ENCODE measurements at regions not wholly inside any gene's neighbourhood (a gene's known extent, or its start where the extent isn't known, plus 50 kb on each side); places are given as distances from the start of the nearest gene placed in this dataset.

DNA sequence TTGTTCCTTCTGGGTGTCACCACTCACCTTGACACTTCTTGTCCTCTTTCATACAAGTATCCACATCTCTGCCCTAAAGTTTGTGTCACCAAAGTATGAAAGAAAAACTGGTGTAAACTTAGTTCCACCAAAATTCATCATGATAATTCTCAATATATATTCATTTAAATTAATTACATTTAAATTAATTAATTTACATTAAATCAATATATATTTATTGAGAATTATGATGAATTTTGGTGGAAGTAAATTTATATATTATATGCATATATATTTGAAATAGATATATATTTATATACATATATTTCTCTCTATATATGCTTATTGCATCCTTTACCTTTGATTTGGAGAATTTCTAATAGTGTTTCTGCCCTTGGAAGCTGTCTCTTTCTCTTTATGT is 828.3 kb downstream of the PDCD6IP start:
- peaks cover 11% of the 10 kb centered on the region for H3K9me3 Mint-ChIP-seq (ENCODE audit: low read depth)
- no peak overlapping the region for H3K27ac Mint-ChIP-seq (ENCODE audit: unreplicated experiment)
- no peak for DNase-seq (ENCODE audit: low spot score)
- no peak overlapping the region for H3K4me3 Mint-ChIP-seq (ENCODE audit: unreplicated experiment)
- H3K27me3 Mint-ChIP-seq (ENCODE audit: low read depth) = peaks cover 2% of the 10 kb centered on the region
- TF ChIP-seq, protein P1, sequence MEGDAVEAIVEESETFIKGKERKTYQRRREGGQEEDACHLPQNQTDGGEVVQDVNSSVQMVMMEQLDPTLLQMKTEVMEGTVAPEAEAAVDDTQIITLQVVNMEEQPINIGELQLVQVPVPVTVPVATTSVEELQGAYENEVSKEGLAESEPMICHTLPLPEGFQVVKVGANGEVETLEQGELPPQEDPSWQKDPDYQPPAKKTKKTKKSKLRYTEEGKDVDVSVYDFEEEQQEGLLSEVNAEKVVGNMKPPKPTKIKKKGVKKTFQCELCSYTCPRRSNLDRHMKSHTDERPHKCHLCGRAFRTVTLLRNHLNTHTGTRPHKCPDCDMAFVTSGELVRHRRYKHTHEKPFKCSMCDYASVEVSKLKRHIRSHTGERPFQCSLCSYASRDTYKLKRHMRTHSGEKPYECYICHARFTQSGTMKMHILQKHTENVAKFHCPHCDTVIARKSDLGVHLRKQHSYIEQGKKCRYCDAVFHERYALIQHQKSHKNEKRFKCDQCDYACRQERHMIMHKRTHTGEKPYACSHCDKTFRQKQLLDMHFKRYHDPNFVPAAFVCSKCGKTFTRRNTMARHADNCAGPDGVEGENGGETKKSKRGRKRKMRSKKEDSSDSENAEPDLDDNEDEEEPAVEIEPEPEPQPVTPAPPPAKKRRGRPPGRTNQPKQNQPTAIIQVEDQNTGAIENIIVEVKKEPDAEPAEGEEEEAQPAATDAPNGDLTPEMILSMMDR (IDR thresholded peaks at IDR 0.05) = no peak
- H3K36me3 Mint-ChIP-seq (ENCODE audit: low read depth) = peaks cover 3% of the 10 kb centered on the region
- no peaks in the 10 kb centered on the region for H3K4me1 Mint-ChIP-seq (ENCODE audit: low read depth)

DNA sequence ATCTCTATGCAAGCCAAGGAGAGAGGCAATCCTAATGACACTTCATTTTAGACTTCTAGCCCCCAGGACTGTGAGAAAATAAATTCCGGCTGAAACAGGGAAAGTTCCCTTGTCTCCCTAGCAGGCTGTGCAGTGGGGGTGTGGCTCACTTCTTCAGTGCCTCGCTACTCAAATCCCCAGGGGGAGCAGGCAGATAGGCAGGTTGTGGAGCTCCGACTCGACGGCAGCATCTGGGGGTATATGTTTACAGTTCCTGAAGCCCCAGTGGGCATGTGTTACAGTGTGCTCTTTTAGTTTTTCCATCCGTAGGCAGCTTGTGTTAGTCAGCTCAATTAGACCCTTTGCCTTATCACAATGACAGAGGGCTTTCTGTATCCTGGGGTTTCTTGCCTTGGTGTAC is 836.5 kb downstream of the PDCD6IP start:
- TF ChIP-seq, protein P1 (IDR thresholded peaks at IDR 0.05) = no peak
- Mint-ChIP-seq H3K4me1 (ENCODE audit: low read depth) (peaks cover 2% of the 10 kb centered on the region), H3K9me3 (ENCODE audit: low read depth) (no peaks in the 10 kb centered on the region), H3K36me3 (ENCODE audit: low read depth) (no peaks in the 10 kb centered on the region), H3K27me3 (ENCODE audit: low read depth) (peaks cover 7% of the 10 kb centered on the region), H3K27ac (ENCODE audit: unreplicated experiment) (no peak overlapping the region), H3K4me3 (ENCODE audit: unreplicated experiment) (no peak overlapping the region)
- DNase-seq (ENCODE audit: low spot score) = no peak

DNA sequence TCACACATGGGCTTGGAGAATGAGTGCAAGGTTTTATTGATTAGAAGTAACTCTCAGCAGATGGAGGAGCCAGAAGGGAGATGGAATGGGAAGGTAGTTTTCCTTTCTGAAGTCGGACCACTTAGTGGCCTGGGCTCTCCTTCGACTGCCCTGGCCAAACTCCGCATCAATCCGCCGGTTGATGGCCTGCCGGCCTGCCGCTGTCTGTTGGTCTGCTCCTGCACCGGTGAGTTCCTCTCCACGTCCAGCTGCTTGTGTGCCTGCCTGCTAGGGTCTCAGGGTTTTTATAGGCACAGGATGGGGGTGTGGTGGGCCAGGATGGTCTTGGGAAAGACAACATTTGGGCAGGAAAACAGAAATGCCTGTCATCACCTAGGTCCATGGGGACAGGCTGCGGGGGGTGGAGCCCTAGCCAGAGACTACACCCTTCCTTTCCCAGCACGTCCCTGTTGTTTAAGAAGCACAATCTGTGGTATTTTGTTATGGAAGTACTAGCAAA is 837.0 kb downstream of the PDCD6IP start:
- Mint-ChIP-seq H3K27ac (ENCODE audit: unreplicated experiment) (no peak overlapping the region), H3K9me3 (ENCODE audit: low read depth) (no peaks in the 10 kb centered on the region), H3K36me3 (ENCODE audit: low read depth) (no peaks in the 10 kb centered on the region), H3K4me1 (ENCODE audit: low read depth) (peaks cover 2% of the 10 kb centered on the region), H3K4me3 (ENCODE audit: unreplicated experiment) (no peak overlapping the region), H3K27me3 (ENCODE audit: low read depth) (peaks cover 7% of the 10 kb centered on the region)
- peak; percentile 66 for DNase-seq (ENCODE audit: low spot score)
- TF ChIP-seq, protein P1 (IDR thresholded peaks at IDR 0.05) = no peak

DNA sequence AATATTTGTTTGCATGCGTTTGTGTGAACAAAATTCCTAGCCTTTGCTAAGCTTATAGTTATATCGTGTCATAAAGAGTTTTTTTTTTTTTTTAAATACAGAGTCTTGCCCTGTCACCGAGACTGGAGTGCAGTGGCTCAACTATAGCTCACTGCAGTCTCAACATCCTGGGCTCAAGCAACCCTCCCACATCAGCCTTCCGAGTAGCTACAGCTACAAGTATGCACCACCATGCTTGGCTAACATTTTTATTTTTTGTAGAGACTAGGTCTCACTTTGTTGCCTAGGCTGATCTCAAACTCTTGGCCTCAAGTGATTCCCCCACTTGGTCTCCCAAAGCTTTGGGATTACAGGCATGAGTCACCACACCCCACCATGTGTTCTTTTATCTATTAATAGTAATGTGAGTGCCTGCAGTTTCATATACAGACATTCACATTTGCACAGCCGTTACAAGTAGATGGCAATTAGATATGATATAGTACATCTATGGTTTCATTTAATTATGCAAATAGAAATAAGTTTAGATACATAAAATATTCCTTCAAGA is 848.6 kb downstream of the PDCD6IP start:
- TF ChIP-seq, protein P1 (IDR thresholded peaks at IDR 0.05) = no peak
- Mint-ChIP-seq H3K4me3 (ENCODE audit: unreplicated experiment) (no peak overlapping the region), H3K27ac (ENCODE audit: unreplicated experiment) (no peak overlapping the region), H3K9me3 (ENCODE audit: low read depth) (peaks cover 3% of the 10 kb centered on the region), H3K36me3 (ENCODE audit: low read depth) (no peaks in the 10 kb centered on the region), H3K4me1 (ENCODE audit: low read depth) (peaks cover 8% of the 10 kb centered on the region), H3K27me3 (ENCODE audit: low read depth) (no peaks in the 10 kb centered on the region)
- DNase-seq (ENCODE audit: low spot score) = no peak

DNA sequence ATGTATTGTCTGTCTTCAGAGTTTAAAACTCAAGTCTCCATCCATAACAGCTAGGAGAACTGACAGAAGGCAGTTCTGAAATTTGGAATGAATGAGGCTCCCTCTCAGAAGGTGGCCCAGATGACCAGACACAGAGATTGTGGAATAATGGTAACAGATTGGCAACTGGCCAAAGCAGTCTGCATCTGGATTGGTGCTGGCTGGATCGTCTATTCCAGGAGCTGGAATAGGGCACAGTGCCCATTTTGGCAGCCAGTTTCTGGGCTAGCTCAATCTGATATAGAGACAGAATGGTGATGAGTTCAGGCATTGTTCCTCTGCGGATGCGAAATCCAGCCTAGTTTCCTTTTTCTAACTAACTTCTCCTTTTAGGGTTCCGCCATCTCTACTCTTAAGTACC is 851.7 kb downstream of the PDCD6IP start:
- peaks cover 8% of the 10 kb centered on the region for H3K4me1 Mint-ChIP-seq (ENCODE audit: low read depth)
- no peak overlapping the region for H3K27ac Mint-ChIP-seq (ENCODE audit: unreplicated experiment)
- no peaks in the 10 kb centered on the region for H3K9me3 Mint-ChIP-seq (ENCODE audit: low read depth)
- DNase-seq (ENCODE audit: low spot score) = no peak
- TF ChIP-seq, protein P1 (IDR thresholded peaks at IDR 0.05) = no peak
- H3K36me3 Mint-ChIP-seq (ENCODE audit: low read depth) = no peaks in the 10 kb centered on the region
- no peaks in the 10 kb centered on the region for H3K27me3 Mint-ChIP-seq (ENCODE audit: low read depth)
- H3K4me3 Mint-ChIP-seq (ENCODE audit: unreplicated experiment) = no peak overlapping the region
